ENCODE measurements at regions not wholly inside any gene's neighbourhood (a gene's known extent, or its start where the extent isn't known, plus 50 kb on each side); places are given as distances from the start of the nearest gene placed in this dataset.
"Not testable (repeated sequence)": the region's sequence is repeated elsewhere in the genome, so short reads cannot be mapped to it uniquely, and the experiment has no call there.

GRCh38 chr4:66489783-66490452 lies 819.6 kb upstream of the EPHA5 start:
- DNase-seq (ENCODE audit: low read depth in 3 of 3, low spot score in 2 of 3), result no peak

- no peak for DNase-seq (ENCODE audit: low read depth in 3 of 3, low spot score in 2 of 3)
Observed at GRCh38 chr4:66489370-66489769, 819.1 kb upstream of the EPHA5 start.

- no peak for DNase-seq (ENCODE audit: low read depth in 3 of 3, low spot score in 2 of 3)
Observed at GRCh38 chr4:66486068-66486467, 815.8 kb upstream of the EPHA5 start.

- DNase-seq (ENCODE audit: low read depth in 3 of 3, low spot score in 2 of 3), result no peak
Observed at GRCh38 chr4:66482186-66482585, 811.9 kb upstream of the EPHA5 start.

- no peak for DNase-seq (ENCODE audit: low read depth in 3 of 3, low spot score in 2 of 3)
Observed at GRCh38 chr4:66475596-66475995, 805.3 kb upstream of the EPHA5 start.

GRCh38 chr4:66465111-66465510 lies 794.8 kb upstream of the EPHA5 start:
- no peak for DNase-seq (ENCODE audit: low read depth in 3 of 3, low spot score in 2 of 3)

- not testable (repeated sequence) for DNase-seq (ENCODE audit: low read depth in 3 of 3, low spot score in 2 of 3)
Observed at GRCh38 chr4:66462890-66463289, 792.6 kb upstream of the EPHA5 start.

- no peak for DNase-seq (ENCODE audit: low read depth in 3 of 3, low spot score in 2 of 3)
Observed at GRCh38 chr4:66451741-66452140, 781.5 kb upstream of the EPHA5 start.

GRCh38 chr4:66443008-66443407 lies 772.7 kb upstream of the EPHA5 start:
- no peak for DNase-seq (ENCODE audit: low read depth in 3 of 3, low spot score in 2 of 3)

- DNase-seq (ENCODE audit: low read depth in 3 of 3, low spot score in 2 of 3), result no peak
Observed at GRCh38 chr4:66439508-66439907, 769.2 kb upstream of the EPHA5 start.

- DNase-seq (ENCODE audit: low read depth in 3 of 3, low spot score in 2 of 3), result no peak
Observed at GRCh38 chr4:66433706-66434105, 763.4 kb upstream of the EPHA5 start.

- DNase-seq (ENCODE audit: low read depth in 3 of 3, low spot score in 2 of 3), result no peak
Observed at GRCh38 chr4:66430856-66431255, 760.6 kb upstream of the EPHA5 start.

- DNase-seq (ENCODE audit: low read depth in 3 of 3, low spot score in 2 of 3), result no peak
Observed at GRCh38 chr4:66429276-66429675, 759.0 kb upstream of the EPHA5 start.

GRCh38 chr4:66416425-66416824 lies 746.1 kb upstream of the EPHA5 start:
- no peak for DNase-seq (ENCODE audit: low read depth in 3 of 3, low spot score in 2 of 3)

- no peak for DNase-seq (ENCODE audit: low read depth in 3 of 3, low spot score in 2 of 3)
Observed at GRCh38 chr4:66404141-66404540, 733.9 kb upstream of the EPHA5 start.

GRCh38 chr4:66376921-66377320 lies 706.6 kb upstream of the EPHA5 start:
- no peak for DNase-seq (ENCODE audit: low read depth in 3 of 3, low spot score in 2 of 3)

- DNase-seq (ENCODE audit: low read depth in 3 of 3, low spot score in 2 of 3), result no peak
Observed at GRCh38 chr4:66376396-66376795, 706.1 kb upstream of the EPHA5 start.

GRCh38 chr4:66373268-66373667 lies 703.0 kb upstream of the EPHA5 start:
- no peak for DNase-seq (ENCODE audit: low read depth in 3 of 3, low spot score in 2 of 3)

GRCh38 chr4:66372706-66373105 lies 702.4 kb upstream of the EPHA5 start:
- no peak for DNase-seq (ENCODE audit: low read depth in 3 of 3, low spot score in 2 of 3)

GRCh38 chr4:66367043-66367660 lies 696.9 kb upstream of the EPHA5 start:
- DNase-seq (ENCODE audit: low read depth in 3 of 3, low spot score in 2 of 3), result no peak

- not testable (repeated sequence) for DNase-seq (ENCODE audit: low read depth in 3 of 3, low spot score in 2 of 3)
Observed at GRCh38 chr4:66360395-66360794, 690.1 kb upstream of the EPHA5 start.

- no peak for DNase-seq (ENCODE audit: low read depth in 3 of 3, low spot score in 2 of 3)
Observed at GRCh38 chr4:66357316-66357715, 687.0 kb upstream of the EPHA5 start.

- no peak for DNase-seq (ENCODE audit: low read depth in 3 of 3, low spot score in 2 of 3)
Observed at GRCh38 chr4:66355328-66355727, 685.0 kb upstream of the EPHA5 start.
